HG02852 (cell line): ENCODE measurements at regions not wholly inside any gene's neighbourhood (a gene's known extent, or its start where the extent isn't known, plus 50 kb on each side); places are given as distances from the start of the nearest gene placed in this dataset.
"Not testable (repeated sequence)": the region's sequence is repeated elsewhere in the genome, so short reads cannot be mapped to it uniquely, and the experiment has no call there.

Experiments used
- ATAC-seq: cut with Tn5 transposase; IDR thresholded peaks from one replicate; pipeline ENCODE4 v1.9.1; 2021; ENCODE audit warnings: mild to moderate bottlenecking, moderate library complexity; ENCODE audit not compliant: unreplicated experiment

DNA sequence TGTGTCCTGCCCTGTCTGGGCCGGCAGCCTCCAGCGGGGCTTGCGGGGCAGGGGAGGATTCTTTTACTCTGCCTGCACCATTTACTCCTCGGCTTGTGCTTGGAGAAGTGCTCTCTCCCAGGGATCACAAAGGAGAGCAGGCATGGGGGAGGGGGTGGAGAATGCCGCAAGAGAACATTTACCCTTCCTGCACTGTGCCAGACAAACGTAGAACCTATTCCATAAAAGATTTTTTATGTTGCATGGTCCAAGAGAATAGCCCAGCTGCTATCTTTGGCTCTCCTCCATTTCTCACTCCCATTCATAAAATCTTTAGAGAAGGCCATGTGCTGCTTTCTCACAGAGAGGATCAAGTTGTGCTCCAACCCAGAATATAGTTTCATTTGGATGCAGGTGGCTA is 159.4 kb downstream of the SPTSSA start:
- no peak for ATAC-seq

DNA sequence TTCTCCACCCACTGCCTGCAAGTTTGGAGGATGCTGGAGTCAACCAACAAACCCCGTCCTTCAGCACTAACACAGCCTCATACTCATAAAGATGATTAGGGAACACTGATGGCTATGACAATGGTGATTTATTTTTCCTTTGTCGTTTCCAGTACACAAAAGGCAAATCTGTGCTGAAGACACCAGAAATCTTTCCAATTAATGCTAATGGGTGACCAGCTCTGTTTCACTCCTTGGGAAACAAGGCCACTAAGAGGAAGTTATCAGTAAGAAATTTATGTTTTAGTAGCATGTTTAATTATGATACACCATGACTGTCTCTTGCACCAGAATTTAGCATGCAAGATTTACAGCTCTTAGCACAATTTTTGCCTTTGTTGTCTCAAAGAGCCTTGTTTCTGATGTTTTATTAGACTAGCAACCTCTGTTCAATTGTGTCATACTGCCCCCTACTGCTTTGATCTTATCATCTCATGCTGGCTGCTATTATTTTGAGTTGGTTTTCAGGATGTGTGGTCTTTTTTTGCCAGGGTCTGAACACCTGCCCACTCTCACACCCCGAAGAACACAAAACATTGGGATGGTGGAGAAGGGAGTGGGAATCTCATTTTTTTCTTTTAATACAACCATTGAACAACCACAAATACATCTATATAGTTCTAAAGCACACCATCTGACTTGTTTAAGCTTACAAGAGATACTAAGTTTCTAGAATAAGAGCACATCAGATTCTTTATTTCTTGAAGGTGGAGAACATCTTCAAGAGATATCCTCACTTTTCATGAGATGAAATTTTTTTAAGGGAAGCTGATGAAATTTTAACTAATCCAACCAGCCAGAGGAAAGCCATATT is 160.9 kb downstream of the SPTSSA start:
- no peak for ATAC-seq

DNA sequence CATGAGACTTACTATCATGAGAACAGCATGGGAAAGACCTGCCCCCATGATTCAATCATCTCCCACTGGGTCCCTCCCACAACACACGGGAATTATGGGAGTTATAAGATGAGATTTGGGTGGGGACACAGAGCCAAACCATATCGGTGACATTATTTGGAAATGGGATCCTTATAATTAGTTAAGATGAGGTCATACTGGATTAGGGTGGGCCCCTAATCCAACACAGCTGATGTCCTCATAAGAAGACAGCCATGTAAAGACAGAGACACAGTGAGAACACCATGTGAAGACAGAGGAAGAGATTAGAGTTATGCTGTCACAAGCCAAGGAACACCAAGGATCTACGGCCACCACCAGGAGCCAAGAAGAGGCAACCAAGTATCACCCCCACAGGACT is 161.7 kb downstream of the SPTSSA start:
- no peak for ATAC-seq

DNA sequence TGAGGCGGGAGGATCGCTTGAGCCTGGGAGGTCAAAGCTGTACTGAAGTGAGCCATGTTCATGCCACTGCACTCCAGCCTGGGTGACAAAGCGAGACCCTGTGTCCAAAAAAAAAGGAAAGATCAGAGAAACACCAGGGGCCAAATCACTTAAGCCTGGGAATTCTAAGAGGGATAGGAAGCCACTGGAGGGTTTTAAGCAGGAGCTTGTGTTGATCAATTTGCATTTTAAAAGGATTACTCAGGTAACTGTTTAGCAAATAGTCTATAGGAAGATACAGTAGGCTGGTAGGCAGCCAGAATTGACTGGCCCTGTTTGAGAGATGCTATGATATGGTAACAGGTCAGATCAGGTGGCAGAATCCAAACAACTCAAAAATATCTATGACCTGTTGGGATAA is 162.7 kb downstream of the SPTSSA start:
- no peak for ATAC-seq

DNA sequence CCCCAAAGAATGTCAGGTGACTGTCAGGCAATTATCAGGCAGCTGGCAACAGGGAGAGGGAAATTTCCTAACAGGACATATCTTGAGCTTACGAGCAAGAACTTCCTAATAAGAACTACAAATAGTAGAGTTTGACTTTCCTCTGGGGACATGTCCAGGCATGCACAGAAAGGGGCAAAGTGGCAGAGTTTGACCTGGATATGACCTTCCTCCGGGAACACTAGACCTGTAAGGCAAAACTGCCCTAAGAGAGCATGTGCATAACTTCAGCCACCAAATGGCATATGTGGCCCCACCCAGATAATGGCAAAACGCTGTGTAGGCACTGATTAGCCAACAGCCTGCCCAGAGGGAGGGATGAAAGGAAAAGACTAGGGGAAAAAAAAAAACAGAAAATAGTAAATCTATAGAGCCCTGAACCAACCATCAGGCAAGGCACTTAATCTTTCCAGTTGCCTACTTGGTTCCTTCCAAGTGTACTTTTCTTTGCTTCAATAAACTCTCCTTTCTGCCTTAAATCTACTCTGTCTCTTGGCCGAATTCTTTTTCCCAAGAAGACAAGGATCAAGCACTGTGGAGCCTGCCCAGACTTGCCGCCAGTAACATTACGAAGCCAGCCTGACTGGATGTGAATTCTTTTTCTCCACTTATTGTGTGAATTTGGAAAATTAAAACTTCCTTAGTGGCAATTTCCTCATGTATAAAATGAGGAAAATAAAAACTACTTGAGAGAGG is 164.1 kb downstream of the SPTSSA start:
- ATAC-seq: no peak

DNA sequence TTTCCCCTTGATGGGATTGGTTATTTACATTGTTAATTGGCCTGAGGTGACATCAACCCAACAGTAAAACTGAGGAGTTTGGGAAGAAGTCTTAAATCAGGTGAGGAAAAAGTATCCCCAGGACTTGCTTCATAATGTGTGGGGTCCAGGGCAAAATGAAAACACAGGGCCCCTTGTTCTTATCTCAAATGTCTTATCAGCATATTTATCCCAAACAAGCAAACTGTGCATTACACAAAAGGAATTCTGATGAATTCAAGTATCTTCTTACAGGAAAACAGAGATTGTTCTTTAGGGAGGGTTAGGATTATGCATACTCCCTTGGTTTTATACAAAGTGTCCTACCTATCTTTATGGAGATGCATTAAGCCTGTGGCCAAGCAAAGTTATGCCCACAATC is 178.4 kb downstream of the SPTSSA start:
- ATAC-seq: no peak

DNA sequence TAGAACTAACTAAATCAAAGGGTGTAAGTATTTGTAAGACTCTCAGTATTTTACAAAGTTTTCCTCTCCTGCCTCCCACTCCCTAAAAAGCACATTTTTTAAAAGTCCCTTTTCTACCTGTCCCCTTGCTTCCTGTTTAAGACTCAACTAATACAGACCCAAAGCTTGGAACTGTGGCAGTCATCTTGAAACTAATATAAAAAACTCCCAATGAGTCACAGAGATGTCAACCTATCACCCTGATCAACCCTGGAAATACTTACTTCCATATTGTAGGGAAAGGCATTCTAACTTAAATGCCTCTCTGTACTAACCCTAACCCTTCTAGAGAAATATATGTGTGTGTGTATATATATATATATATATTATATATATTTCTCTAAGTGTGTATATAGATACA is 184.8 kb downstream of the SPTSSA start:
- ATAC-seq: no peak

DNA sequence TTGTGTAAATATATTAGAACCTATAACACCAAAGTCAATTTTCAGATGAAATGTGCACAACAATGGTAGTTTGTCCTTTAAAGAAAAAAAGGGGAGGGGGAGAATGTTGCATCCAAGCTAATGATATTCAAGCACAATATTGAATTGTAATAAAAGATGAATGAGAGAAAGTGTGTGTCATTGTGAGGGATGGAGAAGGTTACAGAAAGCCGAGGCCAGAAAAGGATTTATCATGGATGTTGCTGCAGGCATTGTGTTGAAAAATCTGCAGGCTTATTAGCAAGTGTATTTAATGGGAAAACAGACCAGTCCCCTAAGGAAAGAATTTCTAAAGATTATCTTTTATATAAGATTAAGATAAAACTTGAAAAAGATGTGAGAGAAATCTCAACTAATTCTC is 186.5 kb downstream of the SPTSSA start:
- ATAC-seq: no peak

DNA sequence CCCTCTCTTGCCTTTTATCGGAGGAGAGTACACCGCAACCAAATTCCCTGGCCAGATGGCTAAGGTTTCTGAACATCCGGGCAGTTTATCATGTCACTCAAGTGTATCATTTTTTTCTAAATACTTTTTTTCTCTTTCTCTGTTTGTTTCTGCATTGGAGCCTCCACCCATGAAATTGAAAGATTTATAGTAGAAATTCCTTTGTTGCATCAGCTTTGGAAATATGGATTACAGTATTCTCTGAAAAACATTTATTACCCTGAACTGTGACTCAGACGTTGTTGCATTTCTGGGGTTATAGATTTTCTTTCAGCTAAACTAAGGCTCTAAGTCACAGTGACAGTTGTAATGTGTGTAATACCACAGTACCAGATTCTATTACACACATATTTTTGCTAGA is 187.0 kb downstream of the SPTSSA start:
- ATAC-seq: no peak

DNA sequence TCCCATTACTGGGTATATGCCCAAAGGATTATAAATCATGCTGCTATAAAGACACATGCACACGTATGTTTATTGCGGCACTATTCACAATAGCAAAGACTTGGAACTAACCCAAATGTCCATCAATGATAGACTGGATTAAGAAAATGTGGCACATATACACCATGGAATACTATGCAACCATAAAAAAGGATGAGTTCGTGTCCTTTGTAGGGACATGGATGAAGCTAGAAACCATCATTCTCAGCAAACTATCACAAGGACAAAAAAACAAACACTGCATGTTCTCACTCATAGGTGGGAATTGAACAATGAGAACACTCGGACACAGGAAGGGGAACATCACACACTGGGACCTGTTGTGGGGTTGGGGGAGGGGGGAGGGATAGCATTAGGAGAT is 188.3 kb downstream of the SPTSSA start:
- not testable (repeated sequence) for ATAC-seq

DNA sequence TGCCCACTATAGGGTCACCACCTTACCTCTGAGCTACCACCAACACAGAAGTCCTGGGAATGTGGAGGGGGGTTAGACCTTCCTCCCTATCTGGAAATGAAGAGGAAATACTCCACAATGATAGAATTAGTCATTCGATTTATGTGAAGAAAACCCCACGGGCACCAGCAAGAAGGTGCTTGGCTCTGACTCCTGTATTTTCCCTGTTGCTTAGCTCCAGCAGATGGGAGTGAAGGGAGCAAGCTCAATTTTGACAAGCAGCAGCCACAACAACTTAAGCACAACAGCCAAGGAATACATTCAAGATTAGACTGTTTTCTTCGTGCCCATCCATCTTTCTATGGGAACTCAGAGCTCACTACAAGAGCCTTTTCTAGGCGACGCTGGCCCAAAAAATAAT is 191.7 kb downstream of the SPTSSA start:
- no peak for ATAC-seq

DNA sequence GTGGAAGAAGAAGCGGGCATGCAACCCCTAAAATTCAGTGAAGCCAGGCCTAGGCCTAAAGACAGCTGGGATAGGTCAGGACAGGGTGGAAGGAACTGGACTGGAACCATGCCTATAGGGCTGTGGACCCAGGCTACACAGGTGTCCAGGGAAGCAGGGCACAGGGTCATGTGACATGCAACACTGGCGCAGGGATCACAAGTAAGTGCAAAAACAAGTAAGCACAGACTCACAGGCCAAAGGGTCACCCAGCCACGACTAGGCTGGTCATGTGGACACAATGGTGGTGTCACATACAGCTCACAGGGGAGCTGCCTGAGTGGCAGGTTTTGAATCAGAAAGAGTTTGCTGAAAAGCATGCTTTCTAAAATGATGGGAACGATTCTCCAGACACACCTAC is 195.7 kb downstream of the SPTSSA start:
- no peak for ATAC-seq

DNA sequence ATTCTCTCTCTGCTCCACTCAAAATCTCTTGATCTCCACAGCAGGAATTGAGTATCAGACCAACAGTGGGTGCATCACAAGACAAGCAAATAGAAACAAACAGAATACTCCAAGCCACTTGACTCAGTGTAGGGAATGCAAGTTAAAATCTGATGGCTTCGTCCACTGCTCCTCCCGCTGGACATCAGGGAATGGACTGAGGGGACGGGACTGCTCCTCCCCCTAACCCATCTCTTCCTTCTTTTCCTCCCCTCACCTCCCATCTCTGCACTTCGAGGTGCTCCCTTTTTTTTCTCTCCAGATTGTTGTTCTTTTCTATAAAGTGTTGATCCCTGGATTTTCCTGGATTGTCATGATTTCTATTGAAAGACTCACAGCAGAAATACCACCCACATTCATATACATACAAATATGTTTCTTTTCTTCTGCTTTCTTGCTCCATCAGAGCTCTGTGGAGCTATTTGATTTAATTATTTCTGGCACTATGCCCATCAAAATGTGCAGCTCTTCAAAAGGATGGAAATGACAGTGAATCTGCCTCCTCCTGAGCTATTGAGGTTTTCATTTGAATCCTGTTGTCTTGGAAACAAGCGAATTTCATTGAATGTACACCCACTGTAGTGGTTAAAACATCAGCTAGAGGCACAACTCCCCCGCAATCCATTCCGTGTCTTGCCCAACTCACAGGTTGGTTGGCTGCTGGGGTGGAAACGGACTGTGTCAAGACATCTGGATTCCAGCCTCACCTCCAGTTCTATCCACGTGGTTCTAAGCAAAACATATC is 199.7 kb downstream of the SPTSSA start:
- ATAC-seq: no peak

DNA sequence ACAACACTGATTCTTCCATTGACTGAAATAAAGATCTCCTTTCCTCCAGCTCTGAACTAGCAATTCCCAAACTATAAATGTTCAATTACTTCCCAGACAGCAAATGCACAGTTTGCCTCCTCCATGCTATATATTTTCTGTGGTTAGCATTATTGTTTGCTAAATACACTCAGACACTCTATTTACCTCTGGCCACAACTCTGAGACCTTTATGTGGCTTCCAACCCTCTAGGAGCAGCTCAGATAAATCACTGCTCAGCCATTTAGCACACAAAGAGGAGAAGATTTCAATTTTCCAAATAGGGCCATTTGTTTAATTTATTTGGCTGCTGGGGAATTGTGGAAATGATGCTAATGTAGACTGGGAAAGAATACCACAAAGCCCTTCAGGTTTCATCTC is 202.0 kb downstream of the SPTSSA start:
- ATAC-seq: no peak

DNA sequence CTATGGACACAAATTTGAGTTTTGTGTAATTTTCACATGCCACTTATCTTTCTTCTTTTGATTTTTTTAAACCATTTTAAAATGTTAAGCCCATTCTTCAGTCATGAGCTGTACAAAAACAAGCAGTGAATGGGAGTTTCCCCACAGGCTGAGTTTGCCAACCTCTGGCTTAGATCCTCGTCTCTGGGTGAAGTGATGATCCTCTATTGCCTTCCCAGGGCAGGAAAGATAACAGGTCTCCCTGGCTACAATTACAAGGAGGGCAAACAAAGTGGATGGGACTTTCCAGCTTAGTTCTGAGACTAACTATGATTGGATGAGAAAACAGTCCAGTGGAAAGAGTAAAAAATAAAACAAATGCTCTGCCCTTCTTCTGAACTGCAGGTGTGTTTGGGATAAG is 203.7 kb downstream of the SPTSSA start:
- no peak for ATAC-seq

DNA sequence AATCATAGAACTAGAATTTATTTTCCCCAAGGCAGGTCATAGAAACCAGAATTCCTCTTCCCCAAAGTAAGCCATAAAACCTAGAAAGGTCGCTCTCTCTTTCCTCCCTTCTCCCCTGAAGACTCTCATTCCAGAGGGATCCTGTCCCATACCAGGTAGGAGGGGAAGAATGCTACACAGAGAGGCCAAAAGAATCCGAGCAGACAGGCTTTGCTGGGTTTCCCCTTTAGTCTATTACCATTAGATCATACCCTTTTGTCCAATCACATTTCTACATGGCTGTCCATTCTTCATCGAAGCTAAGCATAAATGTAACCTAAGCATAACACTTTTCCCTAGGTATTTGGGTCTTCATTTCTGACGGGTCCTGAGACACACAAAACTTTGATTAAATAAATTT is 204.5 kb downstream of the SPTSSA start:
- no peak for ATAC-seq

DNA sequence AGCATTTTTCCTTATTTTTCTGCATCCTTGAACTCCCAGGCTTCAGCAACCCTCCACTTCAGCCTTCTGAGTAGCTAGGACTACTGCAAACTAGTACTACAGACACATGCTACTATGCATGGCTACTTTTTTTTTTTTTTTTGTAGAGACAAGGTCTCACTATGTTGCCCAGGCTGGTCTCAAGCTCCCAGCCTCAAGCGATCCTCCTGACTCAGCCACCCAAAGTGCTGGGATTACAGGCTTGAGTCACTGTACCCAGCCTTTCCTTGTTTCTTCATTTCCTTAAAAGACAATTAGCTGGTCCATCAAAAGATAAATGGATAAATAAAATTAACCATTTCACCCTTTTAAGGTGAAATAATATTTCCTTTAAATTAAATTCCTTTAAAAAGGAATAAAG is 205.8 kb downstream of the SPTSSA start:
- no peak for ATAC-seq

DNA sequence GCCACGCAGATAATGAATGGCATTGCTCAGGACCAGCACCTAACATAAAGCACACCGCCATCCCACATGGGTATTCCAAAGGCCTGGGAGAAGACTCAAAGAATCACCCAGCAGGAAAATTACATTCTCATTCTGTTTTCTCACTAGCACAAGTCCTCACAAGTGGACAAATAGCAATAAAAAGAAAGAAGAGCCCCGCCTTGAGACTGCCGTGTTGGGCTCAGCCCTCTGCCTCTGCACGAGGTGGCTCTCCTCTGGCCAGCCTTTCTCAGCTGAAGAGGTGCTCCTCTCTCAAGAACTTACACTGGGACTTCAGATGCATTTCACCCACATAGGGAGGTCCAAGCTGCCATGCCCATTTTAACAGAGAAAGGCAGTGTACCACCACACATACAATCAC is 207.5 kb downstream of the SPTSSA start:
- no peak for ATAC-seq

DNA sequence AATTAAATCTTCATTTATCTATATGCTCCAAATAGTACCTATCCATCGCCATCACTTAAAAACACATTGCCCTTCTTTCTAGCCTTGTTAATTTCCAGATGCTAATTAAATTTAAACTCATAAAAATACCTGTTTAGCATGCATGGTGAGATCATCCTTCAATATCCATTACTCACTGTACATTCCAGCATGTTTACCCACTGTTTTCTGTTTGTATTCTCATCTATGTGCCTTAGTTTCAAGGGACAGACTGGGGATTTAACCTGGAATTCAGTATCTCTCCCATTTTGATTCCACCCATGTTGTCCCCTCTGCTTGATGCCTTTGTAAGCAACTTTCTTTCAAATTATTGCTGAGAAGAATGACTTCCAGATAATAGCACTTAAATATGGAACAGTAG is 208.0 kb downstream of the SPTSSA start:
- ATAC-seq: no peak

DNA sequence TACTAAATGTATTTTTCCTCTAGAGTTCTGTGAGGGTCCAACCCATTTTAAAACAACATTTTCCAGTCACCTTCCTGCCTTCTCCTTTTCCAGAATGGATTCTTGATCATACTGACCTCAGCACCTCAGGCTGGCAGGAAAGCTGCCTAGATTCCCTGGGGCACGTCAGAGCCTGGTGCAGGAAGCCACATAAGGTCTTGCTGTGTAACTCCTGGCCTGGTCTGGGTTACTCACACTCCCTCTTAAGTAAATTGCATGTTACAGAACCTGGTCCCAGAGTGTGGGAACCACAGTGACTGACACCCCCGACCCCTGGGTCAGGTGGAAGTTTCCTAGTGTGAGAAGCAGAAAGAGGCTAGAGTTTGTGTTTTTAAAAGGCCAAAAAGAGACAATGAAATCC is 209.8 kb downstream of the SPTSSA start:
- no peak for ATAC-seq

DNA sequence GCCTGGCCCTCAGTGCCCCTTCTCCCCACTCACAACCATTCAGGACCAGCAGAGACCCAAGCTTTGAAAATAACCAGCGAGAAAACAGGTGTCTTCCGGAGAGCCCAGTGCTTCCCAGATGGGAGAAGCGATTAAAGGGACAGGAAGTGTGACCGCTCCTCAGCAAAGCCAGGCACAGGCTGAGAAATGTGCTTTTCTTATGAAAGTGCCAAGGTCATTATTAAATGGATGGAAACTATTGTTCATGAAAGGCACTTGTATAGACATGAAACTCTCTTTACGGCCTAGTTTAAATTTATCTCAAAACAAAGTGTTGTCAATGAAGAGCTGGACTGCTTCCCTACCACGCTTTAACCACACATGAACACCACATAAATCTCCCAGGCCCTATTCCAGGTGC is 210.4 kb downstream of the SPTSSA start:
- no peak for ATAC-seq

DNA sequence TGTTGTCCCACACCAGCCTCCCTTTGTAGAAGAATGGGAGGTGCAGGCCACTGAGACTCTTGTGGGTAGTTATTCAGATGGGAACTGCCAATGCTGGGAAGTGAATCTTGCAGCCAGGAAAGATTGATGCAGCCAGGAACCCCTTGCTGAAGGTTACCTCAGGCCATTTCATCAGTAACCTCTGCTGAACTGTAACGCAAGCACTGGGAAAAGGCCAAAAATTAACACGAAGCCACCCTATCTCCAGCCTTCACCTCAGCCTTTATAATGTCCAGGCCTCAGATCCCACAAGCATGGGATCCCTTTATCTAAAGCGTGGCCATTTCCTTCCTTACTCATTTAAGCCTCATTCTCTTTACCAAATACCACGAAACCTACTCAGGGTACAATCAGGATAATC is 211.1 kb downstream of the SPTSSA start:
- no peak for ATAC-seq
